Adipocyte (in vitro differentiated cells): ENCODE measurements at regions not wholly inside any gene's neighbourhood (a gene's known extent, or its start where the extent isn't known, plus 50 kb on each side); places are given as distances from the start of the nearest gene placed in this dataset.

Experiments
- DNase-seq: peaks from one replicate; pipeline ENCODE4 v3.0.0-alpha.2; 2015; ENCODE audit warnings: low read depth
- H3K27me3 ChIP-seq: replicated peaks from 2 replicates; pipeline ENCODE4 v1.7.0; 2013; ENCODE audit warnings: mild to moderate bottlenecking, low read length, moderate library complexity; ENCODE audit not compliant: control insufficient read depth, insufficient read depth
- H3K36me3 ChIP-seq: 2 replicates; pipeline ENCODE4 v1.7.0; 2013; ENCODE audit warnings: low read length, mild to moderate bottlenecking, moderate library complexity; ENCODE audit not compliant: control insufficient read depth, insufficient read depth, severe bottlenecking
- H3K4me1 ChIP-seq: 2 replicates; pipeline ENCODE4 v1.7.0; 2013; ENCODE audit warnings: mild to moderate bottlenecking, low read length, moderate library complexity; ENCODE audit not compliant: control insufficient read depth, insufficient read depth
- H3K4me3 ChIP-seq: 2 replicates; pipeline ENCODE4 v1.7.0; 2013; ENCODE audit warnings: mild to moderate bottlenecking, low read length, moderate library complexity
- H3K9ac ChIP-seq: 2 replicates; pipeline ENCODE4 v1.7.0; 2013; ENCODE audit warnings: mild to moderate bottlenecking, low read length, moderate library complexity
- H3K9me3 ChIP-seq: 2 replicates; pipeline ENCODE4 v1.7.0; 2013; ENCODE audit warnings: mild to moderate bottlenecking, low read length, moderate library complexity; ENCODE audit not compliant: control insufficient read depth

DNA sequence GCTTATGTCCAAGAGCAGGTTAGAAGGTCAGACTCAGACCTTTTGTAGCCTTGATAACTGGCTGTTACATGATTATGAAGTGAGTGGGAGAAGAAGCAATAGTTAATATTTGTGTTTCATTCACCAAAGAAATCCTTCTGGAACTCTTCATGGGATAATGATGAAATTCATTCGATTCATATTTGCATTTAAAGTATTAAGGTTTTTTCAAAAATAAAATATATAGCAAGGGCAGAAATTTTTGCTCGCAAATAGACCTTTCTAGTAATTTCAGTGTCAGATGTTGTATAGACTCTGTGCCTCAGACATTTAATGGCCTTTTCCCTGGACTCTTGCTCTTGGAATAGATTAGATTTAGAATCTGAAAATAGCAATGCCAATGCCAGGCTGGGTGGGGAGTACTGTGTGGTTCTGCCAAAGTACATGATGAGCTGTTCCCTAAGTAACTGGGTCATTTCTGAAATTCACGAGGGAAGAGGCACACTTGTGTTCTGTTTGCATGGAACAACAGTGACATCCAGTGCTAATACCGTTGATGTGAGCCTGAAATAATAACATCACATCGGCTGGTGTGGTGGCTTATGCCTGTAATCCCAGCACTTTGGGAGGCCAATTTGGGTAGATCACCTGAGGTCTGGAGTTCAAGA is 119.2 kb downstream of the MBL2 start:
- no peaks in the 10 kb centered on the region for H3K36me3 ChIP-seq
- peaks cover 23% of the 10 kb centered on the region for H3K4me1 ChIP-seq
- H3K9me3 ChIP-seq = no peaks in the 10 kb centered on the region
- peak overlapping the region; percentile 27 for H3K4me3 ChIP-seq
- H3K9ac ChIP-seq = no peak overlapping the region
- no peak for DNase-seq
- H3K27me3 ChIP-seq = peaks cover 4% of the 10 kb centered on the region

DNA sequence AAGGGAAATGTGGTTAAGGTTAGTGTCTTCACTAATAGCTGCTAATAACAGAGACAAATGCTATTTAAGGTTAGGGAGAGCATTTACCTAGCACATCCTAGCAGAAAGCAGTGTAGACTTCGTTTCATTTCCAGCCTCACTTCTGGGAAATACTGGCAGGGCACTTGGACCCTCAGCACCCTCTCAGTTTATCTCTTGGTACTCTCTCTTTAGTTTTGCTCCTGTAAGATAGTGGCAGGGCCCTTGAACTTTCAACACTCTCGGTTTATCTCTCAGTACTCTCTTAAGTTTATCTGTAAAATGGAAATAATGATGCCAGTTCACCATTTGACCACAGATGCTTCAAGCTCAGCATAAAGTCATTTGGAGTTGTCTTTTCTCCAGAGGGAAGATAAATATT is 118.4 kb downstream of the MBL2 start:
- Histone ChIP-seq H3K4me1 (peaks cover 23% of the 10 kb centered on the region), H3K36me3 (no peaks in the 10 kb centered on the region), H3K9me3 (no peaks in the 10 kb centered on the region), H3K27me3 (peaks cover 4% of the 10 kb centered on the region), H3K4me3 (no peak overlapping the region), H3K9ac (no peak overlapping the region)
- no peak for DNase-seq

DNA sequence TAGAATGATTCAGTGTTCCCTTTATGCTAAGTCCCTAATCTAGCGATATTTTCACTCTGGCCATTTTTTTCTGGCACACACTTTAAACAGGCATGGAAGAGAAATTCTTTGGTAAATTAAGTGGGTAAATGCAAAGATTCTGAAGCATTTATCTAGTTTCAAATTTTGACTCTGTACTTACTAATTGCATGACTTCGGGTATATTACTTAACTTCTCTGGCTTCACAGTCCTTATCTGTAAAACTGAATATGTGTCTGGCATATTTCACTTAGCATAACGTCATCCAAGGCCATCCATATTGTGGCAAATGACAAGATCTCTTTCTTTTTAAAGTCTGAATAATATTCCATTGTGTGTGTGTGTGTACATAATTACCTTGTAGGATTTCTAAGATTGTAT is 114.5 kb downstream of the MBL2 start:
- H3K9me3 ChIP-seq = no peaks in the 10 kb centered on the region
- H3K27me3 ChIP-seq = peaks cover 11% of the 10 kb centered on the region
- DNase-seq = no peak
- no peak overlapping the region for H3K4me3 ChIP-seq
- no peak overlapping the region for H3K9ac ChIP-seq
- no peaks in the 10 kb centered on the region for H3K36me3 ChIP-seq
- peaks cover 6% of the 10 kb centered on the region for H3K4me1 ChIP-seq

DNA sequence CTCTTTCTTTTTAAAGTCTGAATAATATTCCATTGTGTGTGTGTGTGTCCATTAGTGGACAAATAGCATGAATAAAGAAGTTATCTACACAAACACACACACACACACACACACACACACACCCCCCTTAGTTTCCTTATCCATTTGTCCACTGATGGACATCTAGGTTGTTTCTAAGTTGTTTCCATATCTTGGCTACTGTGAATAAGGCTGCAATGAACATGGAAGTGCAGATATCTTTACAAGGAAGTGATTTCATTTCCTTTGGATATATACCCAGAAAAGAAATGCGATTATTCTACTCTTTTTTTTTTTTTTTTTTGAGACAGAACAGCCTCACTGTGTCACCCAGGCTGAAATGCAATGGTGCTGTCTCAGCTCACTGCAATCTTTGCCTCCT is 113.5 kb downstream of the MBL2 start:
- Histone ChIP-seq H3K36me3 (no peaks in the 10 kb centered on the region), H3K9ac (no peak overlapping the region), H3K9me3 (no peaks in the 10 kb centered on the region), H3K27me3 (peaks cover 11% of the 10 kb centered on the region), H3K4me1 (no peaks in the 10 kb centered on the region), H3K4me3 (no peak overlapping the region)
- no peak for DNase-seq

DNA sequence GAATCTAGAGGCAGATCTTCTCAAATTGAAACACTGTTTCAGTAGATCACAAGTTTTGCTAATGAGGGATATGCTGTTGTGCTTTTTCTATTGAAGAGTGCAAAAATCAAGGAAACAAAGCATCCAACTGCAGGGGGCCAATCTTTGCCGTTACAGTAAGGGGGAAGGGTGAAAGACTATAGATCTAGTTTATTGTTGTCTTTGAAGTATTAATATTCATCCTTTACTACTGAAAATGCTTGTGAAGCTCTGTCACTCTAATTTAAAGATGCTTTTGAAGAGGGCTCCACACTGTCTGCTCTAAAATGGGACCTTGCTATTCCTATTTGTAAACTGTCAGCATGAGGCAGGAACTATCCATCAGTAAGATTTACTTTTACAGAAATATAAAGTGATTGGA is 110.3 kb downstream of the MBL2 start:
- H3K4me3 ChIP-seq = no peak overlapping the region
- no peaks in the 10 kb centered on the region for H3K4me1 ChIP-seq
- peaks cover 10% of the 10 kb centered on the region for H3K27me3 ChIP-seq
- no peak for DNase-seq
- H3K9ac ChIP-seq = no peak overlapping the region
- H3K9me3 ChIP-seq = peaks cover 17% of the 10 kb centered on the region
- H3K36me3 ChIP-seq = no peaks in the 10 kb centered on the region

DNA sequence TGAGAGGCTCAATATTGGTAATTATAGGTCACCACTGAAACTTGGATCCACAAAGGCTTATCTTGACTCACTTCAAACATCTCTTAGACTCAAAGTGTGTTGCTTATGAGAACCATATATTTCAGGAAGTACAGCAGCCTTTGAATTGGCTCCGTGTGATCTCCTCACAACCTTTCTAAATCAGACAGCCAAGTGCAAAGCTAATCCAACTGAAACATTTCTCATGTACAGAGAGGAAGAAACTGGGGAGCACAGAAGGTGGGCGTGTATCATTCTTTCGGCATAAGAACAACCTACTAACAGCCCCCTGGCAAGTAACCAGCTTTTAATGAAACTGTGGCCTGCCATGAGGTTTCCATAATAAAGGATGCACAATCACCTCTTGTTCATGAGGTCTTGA is 109.4 kb downstream of the MBL2 start:
- DNase-seq = no peak
- Histone ChIP-seq H3K9me3 (peaks cover 21% of the 10 kb centered on the region), H3K9ac (no peak overlapping the region), H3K27me3 (peaks cover 10% of the 10 kb centered on the region), H3K36me3 (no peaks in the 10 kb centered on the region), H3K4me1 (no peaks in the 10 kb centered on the region), H3K4me3 (no peak overlapping the region)

DNA sequence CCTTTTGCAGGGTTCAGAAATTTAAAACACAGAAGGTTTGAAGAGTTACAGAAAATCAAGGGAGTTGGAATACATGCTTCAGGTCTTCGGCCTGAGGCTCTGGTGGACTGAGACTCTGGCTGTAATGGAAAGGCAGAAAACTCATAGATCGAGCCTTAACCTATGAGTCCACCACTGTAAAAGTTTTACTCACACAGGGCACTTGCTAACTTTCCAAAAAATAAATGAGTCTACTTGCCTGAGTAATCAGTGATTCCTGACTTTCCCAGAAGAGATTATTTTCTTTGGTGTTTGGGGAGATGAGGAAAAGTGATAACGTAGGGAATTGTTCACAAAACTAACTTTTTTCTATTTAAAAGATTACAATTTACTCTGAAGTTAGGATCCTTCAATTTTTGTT is 108.0 kb downstream of the MBL2 start:
- H3K36me3 ChIP-seq = no peaks in the 10 kb centered on the region

DNA sequence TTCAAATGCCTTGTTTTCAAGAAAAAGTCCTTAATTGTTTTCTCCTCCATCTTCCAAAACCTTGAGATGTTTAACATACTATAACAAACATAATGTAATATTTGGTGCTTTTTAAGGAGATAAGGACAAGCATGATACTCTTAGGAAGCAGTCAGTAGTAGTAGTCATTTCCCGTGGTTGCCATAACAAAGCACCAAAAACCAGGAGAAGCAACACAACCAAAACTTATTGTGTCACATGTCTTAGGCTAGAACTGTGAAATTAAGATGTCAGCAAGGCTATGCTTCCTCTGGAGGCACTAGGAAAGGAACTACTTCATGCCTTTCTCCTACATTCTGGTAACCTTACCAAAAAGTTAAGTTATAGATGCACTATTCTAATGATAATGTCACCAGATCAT is 106.8 kb downstream of the MBL2 start:
- H3K27me3 ChIP-seq = peaks cover 8% of the 10 kb centered on the region
- H3K9ac ChIP-seq = no peak overlapping the region
- no peaks in the 10 kb centered on the region for H3K36me3 ChIP-seq
- H3K4me3 ChIP-seq = no peak overlapping the region
- no peaks in the 10 kb centered on the region for H3K4me1 ChIP-seq
- peaks cover 27% of the 10 kb centered on the region for H3K9me3 ChIP-seq
- DNase-seq = no peak

More for the DNA sequence above, 108.0 kb downstream of the MBL2 start:
- no peak for DNase-seq
- no peak overlapping the region for H3K9ac ChIP-seq
- H3K4me3 ChIP-seq = no peak overlapping the region
- H3K27me3 ChIP-seq = peaks cover 10% of the 10 kb centered on the region
- H3K9me3 ChIP-seq = peaks cover 22% of the 10 kb centered on the region
- H3K4me1 ChIP-seq = no peaks in the 10 kb centered on the region

DNA sequence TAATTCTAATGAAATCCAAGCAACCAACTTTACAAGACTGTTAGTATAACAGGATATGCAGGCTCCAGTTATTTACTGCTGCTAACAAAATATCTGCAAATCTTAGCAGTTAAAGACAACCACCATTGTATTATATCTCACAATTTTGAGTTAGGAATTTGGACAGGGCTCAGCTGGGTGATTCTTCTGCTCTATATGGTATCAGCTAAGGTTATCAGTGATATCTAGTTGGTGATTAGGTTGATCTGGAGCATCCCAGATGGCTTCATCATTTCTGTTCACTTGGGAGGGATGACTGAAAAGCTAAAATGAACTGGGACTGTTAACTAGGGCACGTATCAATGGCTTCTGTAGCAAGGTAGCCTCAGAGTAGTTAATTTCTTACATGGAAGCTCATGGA is 105.7 kb downstream of the MBL2 start:
- Histone ChIP-seq H3K9ac (no peak overlapping the region), H3K4me3 (no peak overlapping the region), H3K9me3 (peaks cover 27% of the 10 kb centered on the region), H3K36me3 (no peaks in the 10 kb centered on the region), H3K27me3 (peaks cover 5% of the 10 kb centered on the region), H3K4me1 (no peaks in the 10 kb centered on the region)
- no peak for DNase-seq

DNA sequence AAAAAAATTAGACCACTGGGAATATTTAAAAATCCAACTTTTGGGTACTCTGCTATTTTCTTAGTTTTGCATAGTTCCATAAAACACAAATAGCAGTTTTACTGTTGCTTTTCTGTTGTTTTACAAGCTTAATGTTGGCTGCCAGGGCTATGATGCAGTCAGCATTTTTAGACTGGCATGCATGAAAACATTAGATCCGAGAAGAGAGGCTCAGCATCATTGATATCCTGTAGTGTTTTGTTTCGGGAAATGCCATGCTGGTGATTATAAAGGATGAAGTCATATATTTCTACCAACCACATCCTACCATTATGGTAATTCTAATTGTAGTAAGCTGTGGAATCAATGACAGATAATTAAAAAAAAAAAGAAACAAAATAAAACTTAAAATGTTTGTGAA is 104.6 kb downstream of the MBL2 start:
- Histone ChIP-seq H3K4me3 (no peak overlapping the region), H3K9me3 (peaks cover 27% of the 10 kb centered on the region), H3K9ac (no peak overlapping the region), H3K27me3 (peaks cover 3% of the 10 kb centered on the region), H3K4me1 (no peaks in the 10 kb centered on the region), H3K36me3 (no peaks in the 10 kb centered on the region)
- DNase-seq = peak; percentile 31

DNA sequence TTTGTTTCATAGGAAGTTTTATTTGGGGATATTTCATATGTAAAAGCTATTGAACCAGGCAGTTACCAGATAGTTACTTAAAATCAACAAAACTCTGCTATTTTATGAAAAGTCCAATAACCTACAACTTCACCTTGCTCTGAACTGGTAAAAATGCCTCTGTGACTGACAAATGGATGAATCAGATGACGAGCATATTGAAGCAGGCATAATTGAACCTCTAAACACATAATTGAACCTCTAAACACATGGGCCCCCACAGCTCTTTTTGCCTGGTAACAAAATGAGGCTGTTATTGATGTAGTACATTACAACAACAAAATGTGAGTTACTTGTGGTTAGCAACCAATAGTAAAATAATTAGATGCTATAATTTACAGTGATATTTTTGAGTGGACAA is 99.7 kb downstream of the MBL2 start:
- DNase-seq = no peak
- Histone ChIP-seq H3K9me3 (peaks cover 6% of the 10 kb centered on the region), H3K4me3 (no peak overlapping the region), H3K36me3 (no peaks in the 10 kb centered on the region), H3K4me1 (no peaks in the 10 kb centered on the region), H3K9ac (no peak overlapping the region), H3K27me3 (peaks cover 3% of the 10 kb centered on the region)

DNA sequence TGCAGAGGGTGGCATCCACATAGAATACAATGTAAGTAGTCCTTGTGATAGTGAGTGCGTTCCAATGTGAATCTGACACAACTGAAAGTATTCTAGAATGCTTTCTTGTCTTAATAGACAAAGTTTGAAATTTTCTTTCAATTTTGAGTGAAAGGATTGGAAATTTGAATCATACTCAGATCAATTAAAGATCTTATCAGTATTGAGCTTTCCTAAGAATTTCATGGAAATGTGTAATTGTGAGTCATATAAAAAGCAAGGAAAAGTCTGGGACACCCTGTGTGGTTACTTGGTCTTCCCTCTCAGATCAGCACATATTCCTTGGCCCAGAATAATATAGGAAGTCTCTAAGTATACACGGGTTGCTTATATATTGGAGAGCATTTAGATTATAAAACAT is 99.1 kb downstream of the MBL2 start:
- Histone ChIP-seq H3K27me3 (peaks cover 3% of the 10 kb centered on the region), H3K4me1 (no peaks in the 10 kb centered on the region), H3K4me3 (no peak overlapping the region), H3K36me3 (no peaks in the 10 kb centered on the region), H3K9me3 (peaks cover 6% of the 10 kb centered on the region), H3K9ac (no peak overlapping the region)
- DNase-seq = no peak
